NCI-H2171 treated with DMSO at 0.1 percent for 48 hours (cell line): ENCODE measurements at regions not wholly inside any gene's neighbourhood (a gene's known extent, or its start where the extent isn't known, plus 50 kb on each side); places are given as distances from the start of the nearest gene placed in this dataset.

Experiments used
- DNase-seq: peaks from one replicate; lab custom pipeline; 2025; lab: John Stamatoyannopoulos, UW

GRCh38 chr6:121823437-121823851 is 388.0 kb downstream of the GJA1 start:
- DNase-seq: peak; percentile 27

- DNase-seq: no peak
Measured at GRCh38 chr6:121826156-121826810, 390.8 kb downstream of the GJA1 start.

GRCh38 chr6:121828146-121828886 is 392.9 kb downstream of the GJA1 start:
- DNase-seq: no peak

- no peak for DNase-seq
Measured at GRCh38 chr6:121830736-121831135, 395.3 kb downstream of the GJA1 start.

- DNase-seq: no peak
Measured at GRCh38 chr6:121835662-121836061, 400.2 kb downstream of the GJA1 start.

GRCh38 chr6:121837545-121838229 is 402.2 kb downstream of the GJA1 start:
- no peak for DNase-seq

GRCh38 chr6:121838842-121839241 is 403.4 kb downstream of the GJA1 start:
- peak; percentile 5 for DNase-seq

- DNase-seq: no peak
Measured at GRCh38 chr6:121839896-121840295, 404.4 kb downstream of the GJA1 start.

GRCh38 chr6:121844898-121845297 is 409.5 kb downstream of the GJA1 start:
- no peak for DNase-seq

GRCh38 chr6:121847806-121848522 is 412.5 kb downstream of the GJA1 start:
- DNase-seq: no peak

GRCh38 chr6:121848523-121849255 is 413.2 kb downstream of the GJA1 start:
- DNase-seq: no peak

- peak; percentile 31 for DNase-seq
Measured at GRCh38 chr6:121849477-121849876, 414.0 kb downstream of the GJA1 start.

- DNase-seq: no peak
Measured at GRCh38 chr6:121851056-121851455, 415.6 kb downstream of the GJA1 start.

GRCh38 chr6:121853686-121854085 is 418.2 kb downstream of the GJA1 start:
- no peak for DNase-seq

GRCh38 chr6:121855521-121855920 is 420.1 kb downstream of the GJA1 start:
- DNase-seq: no peak

- DNase-seq: no peak
Measured at GRCh38 chr6:121856296-121856695, 420.9 kb downstream of the GJA1 start.

- no peak for DNase-seq
Measured at GRCh38 chr6:121857551-121857950, 422.1 kb downstream of the GJA1 start.

GRCh38 chr6:121858310-121858709 is 422.9 kb downstream of the GJA1 start:
- no peak for DNase-seq

GRCh38 chr6:121858986-121859385 is 423.5 kb downstream of the GJA1 start:
- no peak for DNase-seq

GRCh38 chr6:121865811-121866210 is 430.4 kb downstream of the GJA1 start:
- no peak for DNase-seq

- DNase-seq: no peak
Measured at GRCh38 chr6:121867095-121867494, 431.6 kb downstream of the GJA1 start.

- no peak for DNase-seq
Measured at GRCh38 chr6:121868206-121868605, 432.8 kb downstream of the GJA1 start.
